ENCODE measurements at regions not wholly inside any gene's neighbourhood (a gene's known extent, or its start where the extent isn't known, plus 50 kb on each side); places are given as distances from the start of the nearest gene placed in this dataset.

GRCh38 chr1:4146614-4147013, 246.5 kb upstream of the C1orf174 start:
- H3K27ac ChIP-seq (ENCODE audit: low read length) = no peak overlapping the region
- H3K36me3 ChIP-seq (ENCODE audit: control insufficient read depth, low read depth, low read length) = no peaks in the 10 kb centered on the region
- no peak overlapping the region for H3K9ac ChIP-seq (ENCODE audit: low read length)
- H3K9me3 ChIP-seq (ENCODE audit: control insufficient read depth, low read depth, low read length) = no peaks in the 10 kb centered on the region
- peaks cover 9% of the 10 kb centered on the region for H3K4me1 ChIP-seq (ENCODE audit: control insufficient read depth, low read depth, low read length)
- H3K4me3 ChIP-seq (ENCODE audit: low read length) = no peak overlapping the region
- no peaks in the 10 kb centered on the region for H3K27me3 ChIP-seq (ENCODE audit: control insufficient read depth, insufficient read depth, low read length)

DNA sequence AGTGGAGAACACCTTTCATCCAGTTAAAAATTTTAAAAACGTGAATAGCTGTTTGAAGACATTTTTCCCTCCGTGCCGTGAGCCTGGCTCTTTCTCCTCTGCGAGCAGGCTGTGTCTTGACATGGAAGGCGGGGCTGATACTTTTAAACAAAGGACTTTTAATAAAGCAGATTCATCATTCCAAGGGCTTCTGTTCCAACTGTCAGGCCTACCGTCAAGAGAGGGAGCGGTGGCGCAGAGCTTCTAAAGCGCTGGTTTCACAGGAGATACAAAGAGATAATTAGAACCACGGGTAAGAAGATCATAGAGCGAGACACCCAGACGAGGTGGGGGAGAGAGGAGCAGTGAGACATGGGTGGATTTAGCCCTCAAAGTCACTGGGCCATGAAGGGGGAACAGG, 247.4 kb upstream of the C1orf174 start:
- Histone ChIP-seq H3K9ac (ENCODE audit: low read length) (no peak overlapping the region), H3K27ac (ENCODE audit: low read length) (no peak overlapping the region), H3K9me3 (ENCODE audit: control insufficient read depth, low read depth, low read length) (no peaks in the 10 kb centered on the region), H3K4me3 (ENCODE audit: low read length) (no peak overlapping the region), H3K36me3 (ENCODE audit: control insufficient read depth, low read depth, low read length) (no peaks in the 10 kb centered on the region), H3K4me1 (ENCODE audit: control insufficient read depth, low read depth, low read length) (peaks cover 9% of the 10 kb centered on the region), H3K27me3 (ENCODE audit: control insufficient read depth, insufficient read depth, low read length) (no peaks in the 10 kb centered on the region)

DNA sequence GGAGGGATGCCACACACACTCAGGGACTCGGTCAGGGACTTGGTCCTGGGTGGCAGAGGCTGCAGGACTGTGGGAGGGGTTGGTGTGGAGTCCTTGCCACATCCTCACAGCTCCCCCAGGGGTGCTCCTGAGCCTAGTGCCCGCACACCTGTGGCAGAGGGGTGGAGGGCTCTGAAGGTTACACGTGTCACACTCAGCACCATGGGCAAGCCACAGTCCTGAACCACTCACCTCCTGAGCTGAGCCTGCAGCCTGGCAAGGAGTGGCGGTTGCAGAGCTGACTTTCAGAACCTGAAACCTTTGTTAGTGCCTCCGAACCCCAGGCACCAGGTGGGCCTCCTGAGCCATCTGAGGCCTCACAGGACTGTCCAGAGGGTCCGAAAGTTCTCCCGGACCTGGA, 249.2 kb upstream of the C1orf174 start:
- H3K36me3 ChIP-seq (ENCODE audit: control insufficient read depth, low read depth, low read length) = no peaks in the 10 kb centered on the region
- no peak overlapping the region for H3K4me3 ChIP-seq (ENCODE audit: low read length)
- peaks cover 9% of the 10 kb centered on the region for H3K4me1 ChIP-seq (ENCODE audit: control insufficient read depth, low read depth, low read length)
- no peak overlapping the region for H3K9ac ChIP-seq (ENCODE audit: low read length)
- H3K27me3 ChIP-seq (ENCODE audit: control insufficient read depth, insufficient read depth, low read length) = no peaks in the 10 kb centered on the region
- H3K27ac ChIP-seq (ENCODE audit: low read length) = no peak overlapping the region
- no peaks in the 10 kb centered on the region for H3K9me3 ChIP-seq (ENCODE audit: control insufficient read depth, low read depth, low read length)

- H3K4me3 ChIP-seq (ENCODE audit: low read length) = no peak overlapping the region
- H3K9ac ChIP-seq (ENCODE audit: low read length) = no peak overlapping the region
- H3K27ac ChIP-seq (ENCODE audit: low read length) = no peak overlapping the region
These were observed 249.8 kb upstream of the C1orf174 start for GRCh38 chr1:4149831-4150230.

GRCh38 chr1:4150262-4150661, 250.2 kb upstream of the C1orf174 start:
- H3K27ac ChIP-seq (ENCODE audit: low read length) = no peak overlapping the region
- H3K9ac ChIP-seq (ENCODE audit: low read length) = no peak overlapping the region
- peaks cover 9% of the 10 kb centered on the region for H3K4me1 ChIP-seq (ENCODE audit: control insufficient read depth, low read depth, low read length)
- no peaks in the 10 kb centered on the region for H3K36me3 ChIP-seq (ENCODE audit: control insufficient read depth, low read depth, low read length)
- H3K4me3 ChIP-seq (ENCODE audit: low read length) = no peak overlapping the region
- H3K9me3 ChIP-seq (ENCODE audit: control insufficient read depth, low read depth, low read length) = no peaks in the 10 kb centered on the region
- no peaks in the 10 kb centered on the region for H3K27me3 ChIP-seq (ENCODE audit: control insufficient read depth, insufficient read depth, low read length)

More at GRCh38 chr1:4149831-4150230, 249.8 kb upstream of the C1orf174 start:
- Histone ChIP-seq H3K4me1 (ENCODE audit: control insufficient read depth, low read depth, low read length) (peaks cover 9% of the 10 kb centered on the region), H3K9me3 (ENCODE audit: control insufficient read depth, low read depth, low read length) (no peaks in the 10 kb centered on the region), H3K36me3 (ENCODE audit: control insufficient read depth, low read depth, low read length) (no peaks in the 10 kb centered on the region), H3K27me3 (ENCODE audit: control insufficient read depth, insufficient read depth, low read length) (no peaks in the 10 kb centered on the region)

DNA sequence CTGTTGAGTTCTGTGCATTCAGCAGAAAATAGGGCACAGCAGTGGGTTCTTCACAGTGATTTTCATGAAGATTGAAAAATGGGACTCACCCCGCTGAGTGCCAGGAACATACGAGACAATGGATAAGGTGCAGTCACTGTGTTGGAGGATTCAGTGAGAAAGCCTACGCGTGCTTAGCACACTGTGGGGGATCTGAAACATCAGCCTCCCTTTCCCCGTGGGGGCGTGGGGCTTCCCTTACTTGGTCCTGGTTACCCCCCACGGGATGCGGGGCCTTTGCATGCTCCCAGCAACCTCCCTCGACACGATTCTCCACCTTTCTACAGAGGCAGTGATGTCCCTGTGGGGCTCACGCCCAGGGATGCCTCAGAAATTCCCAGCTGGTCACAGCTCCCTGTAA, 252.2 kb upstream of the C1orf174 start:
- Histone ChIP-seq H3K4me1 (ENCODE audit: control insufficient read depth, low read depth, low read length) (peaks cover 9% of the 10 kb centered on the region), H3K4me3 (ENCODE audit: low read length) (no peak overlapping the region), H3K9ac (ENCODE audit: low read length) (no peak overlapping the region), H3K9me3 (ENCODE audit: control insufficient read depth, low read depth, low read length) (no peaks in the 10 kb centered on the region), H3K27me3 (ENCODE audit: control insufficient read depth, insufficient read depth, low read length) (no peaks in the 10 kb centered on the region), H3K27ac (ENCODE audit: low read length) (no peak overlapping the region), H3K36me3 (ENCODE audit: control insufficient read depth, low read depth, low read length) (no peaks in the 10 kb centered on the region)

GRCh38 chr1:4153571-4153970, 253.5 kb upstream of the C1orf174 start:
- Histone ChIP-seq H3K36me3 (ENCODE audit: control insufficient read depth, low read depth, low read length) (no peaks in the 10 kb centered on the region), H3K9ac (ENCODE audit: low read length) (no peak overlapping the region), H3K4me3 (ENCODE audit: low read length) (no peak overlapping the region), H3K4me1 (ENCODE audit: control insufficient read depth, low read depth, low read length) (peaks cover 9% of the 10 kb centered on the region), H3K27me3 (ENCODE audit: control insufficient read depth, insufficient read depth, low read length) (no peaks in the 10 kb centered on the region), H3K27ac (ENCODE audit: low read length) (no peak overlapping the region), H3K9me3 (ENCODE audit: control insufficient read depth, low read depth, low read length) (no peaks in the 10 kb centered on the region)

DNA sequence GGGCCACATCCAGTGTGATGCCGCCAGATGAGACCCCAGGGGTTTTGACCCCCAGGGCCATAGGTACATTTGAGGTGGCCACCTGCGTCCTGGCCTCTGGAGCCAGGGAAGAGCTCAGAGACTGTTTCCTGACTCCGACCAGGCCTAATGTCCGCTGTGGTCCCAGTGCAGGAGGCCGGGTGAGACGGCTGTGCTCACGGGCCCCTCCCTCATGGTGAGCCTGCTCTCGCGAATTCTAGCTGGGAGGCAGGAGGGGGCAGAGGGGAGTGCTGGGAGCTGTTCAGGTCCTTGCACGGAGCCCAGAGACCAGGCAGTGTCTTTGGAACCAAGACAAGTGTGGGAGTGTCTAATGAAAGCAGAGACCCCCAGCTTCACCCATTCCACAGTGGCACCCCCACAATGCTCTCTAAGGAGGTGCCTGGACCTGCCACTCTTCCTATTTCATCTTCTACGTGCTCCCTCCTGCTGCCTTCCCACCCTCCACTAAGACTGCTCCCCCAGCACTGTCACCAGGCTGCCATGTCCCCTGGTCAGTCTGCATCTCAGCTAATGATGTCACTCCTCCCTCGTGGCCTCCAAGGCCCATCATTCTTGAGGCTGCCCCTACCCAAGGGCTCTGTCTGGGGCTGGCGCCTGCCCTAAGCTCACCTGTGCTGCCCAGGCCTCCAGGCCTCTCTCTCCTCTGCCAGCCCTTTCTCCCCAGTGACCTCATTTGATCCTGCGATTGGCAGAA, 256.3 kb upstream of the C1orf174 start:
- Histone ChIP-seq H3K9me3 (ENCODE audit: control insufficient read depth, low read depth, low read length) (no peaks in the 10 kb centered on the region), H3K27ac (ENCODE audit: low read length) (no peak overlapping the region), H3K27me3 (ENCODE audit: control insufficient read depth, insufficient read depth, low read length) (no peaks in the 10 kb centered on the region), H3K4me3 (ENCODE audit: low read length) (no peak overlapping the region), H3K36me3 (ENCODE audit: control insufficient read depth, low read depth, low read length) (no peaks in the 10 kb centered on the region), H3K4me1 (ENCODE audit: control insufficient read depth, low read depth, low read length) (no peaks in the 10 kb centered on the region), H3K9ac (ENCODE audit: low read length) (no peak overlapping the region)

DNA sequence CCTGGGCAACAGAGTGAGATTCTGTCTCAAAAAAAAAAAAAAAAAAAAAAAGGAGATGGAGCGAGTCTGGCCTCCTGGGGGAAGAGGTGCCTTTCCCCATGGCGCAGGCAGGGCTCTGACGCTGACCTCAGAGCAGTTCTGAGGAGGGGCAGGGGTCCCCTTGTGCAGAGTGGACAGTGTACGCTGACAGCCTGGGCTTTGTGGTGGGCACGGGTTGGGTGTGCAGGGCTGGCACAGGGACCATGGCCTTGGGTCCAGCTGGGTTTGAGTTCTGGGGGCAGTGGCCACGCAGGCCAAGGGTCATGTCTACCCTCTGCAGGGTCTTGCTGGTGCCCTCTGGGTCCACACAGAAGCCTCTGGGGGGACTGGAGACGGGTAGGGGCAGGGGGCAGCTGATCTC, 260.1 kb upstream of the C1orf174 start:
- no peak overlapping the region for H3K9ac ChIP-seq (ENCODE audit: low read length)
- H3K9me3 ChIP-seq (ENCODE audit: control insufficient read depth, low read depth, low read length) = no peaks in the 10 kb centered on the region

GRCh38 chr1:4161366-4162006, 261.4 kb upstream of the C1orf174 start:
- Histone ChIP-seq H3K4me1 (ENCODE audit: control insufficient read depth, low read depth, low read length) (no peaks in the 10 kb centered on the region), H3K9ac (ENCODE audit: low read length) (no peak overlapping the region), H3K27ac (ENCODE audit: low read length) (no peak overlapping the region), H3K9me3 (ENCODE audit: control insufficient read depth, low read depth, low read length) (no peaks in the 10 kb centered on the region), H3K36me3 (ENCODE audit: control insufficient read depth, low read depth, low read length) (no peaks in the 10 kb centered on the region), H3K4me3 (ENCODE audit: low read length) (no peak overlapping the region), H3K27me3 (ENCODE audit: control insufficient read depth, insufficient read depth, low read length) (no peaks in the 10 kb centered on the region)

More for the DNA sequence above, 260.1 kb upstream of the C1orf174 start:
- no peak overlapping the region for H3K27ac ChIP-seq (ENCODE audit: low read length)
- no peaks in the 10 kb centered on the region for H3K4me1 ChIP-seq (ENCODE audit: control insufficient read depth, low read depth, low read length)
- no peaks in the 10 kb centered on the region for H3K27me3 ChIP-seq (ENCODE audit: control insufficient read depth, insufficient read depth, low read length)
- H3K36me3 ChIP-seq (ENCODE audit: control insufficient read depth, low read depth, low read length) = no peaks in the 10 kb centered on the region
- no peak overlapping the region for H3K4me3 ChIP-seq (ENCODE audit: low read length)

GRCh38 chr1:4164965-4165364, 264.9 kb upstream of the C1orf174 start:
- Histone ChIP-seq H3K9me3 (ENCODE audit: control insufficient read depth, low read depth, low read length) (no peaks in the 10 kb centered on the region), H3K4me1 (ENCODE audit: control insufficient read depth, low read depth, low read length) (no peaks in the 10 kb centered on the region), H3K4me3 (ENCODE audit: low read length) (no peak overlapping the region), H3K27me3 (ENCODE audit: control insufficient read depth, insufficient read depth, low read length) (no peaks in the 10 kb centered on the region), H3K27ac (ENCODE audit: low read length) (no peak overlapping the region), H3K36me3 (ENCODE audit: control insufficient read depth, low read depth, low read length) (no peaks in the 10 kb centered on the region), H3K9ac (ENCODE audit: low read length) (no peak overlapping the region)

Measured in iPS-18a (cell line).